Right ventricle myocardium superior (tissue), 1 donor: ENCODE measurements at regions not wholly inside any gene's neighbourhood (a gene's known extent, or its start where the extent isn't known, plus 50 kb on each side); places are given as distances from the start of the nearest gene placed in this dataset.
"Not testable (repeated sequence)": the region's sequence is repeated elsewhere in the genome, so short reads cannot be mapped to it uniquely, and the experiment has no call there.

ENCODE experiments used
- ATAC-seq: fragments of 200-7000 bp; cut with Tn5 transposase; one replicate; pipeline ENCODE4 v1.9.1; 2020; ENCODE audit warnings: mild to moderate bottlenecking; ENCODE audit not compliant: poor library complexity
- DNase-seq: peaks from one replicate; pipeline ENCODE4 v3.0.0-alpha.2; 2020
- intact Hi-C: fragments of 100-400 bp; cut with DNase I; formaldehyde crosslinking; loops from one replicate; pipeline ENCODE4 v1.11.2; 2022
- donor health status: DM: no; HTN: yes; CAD: no; lungs with severe emphysema.

DNA sequence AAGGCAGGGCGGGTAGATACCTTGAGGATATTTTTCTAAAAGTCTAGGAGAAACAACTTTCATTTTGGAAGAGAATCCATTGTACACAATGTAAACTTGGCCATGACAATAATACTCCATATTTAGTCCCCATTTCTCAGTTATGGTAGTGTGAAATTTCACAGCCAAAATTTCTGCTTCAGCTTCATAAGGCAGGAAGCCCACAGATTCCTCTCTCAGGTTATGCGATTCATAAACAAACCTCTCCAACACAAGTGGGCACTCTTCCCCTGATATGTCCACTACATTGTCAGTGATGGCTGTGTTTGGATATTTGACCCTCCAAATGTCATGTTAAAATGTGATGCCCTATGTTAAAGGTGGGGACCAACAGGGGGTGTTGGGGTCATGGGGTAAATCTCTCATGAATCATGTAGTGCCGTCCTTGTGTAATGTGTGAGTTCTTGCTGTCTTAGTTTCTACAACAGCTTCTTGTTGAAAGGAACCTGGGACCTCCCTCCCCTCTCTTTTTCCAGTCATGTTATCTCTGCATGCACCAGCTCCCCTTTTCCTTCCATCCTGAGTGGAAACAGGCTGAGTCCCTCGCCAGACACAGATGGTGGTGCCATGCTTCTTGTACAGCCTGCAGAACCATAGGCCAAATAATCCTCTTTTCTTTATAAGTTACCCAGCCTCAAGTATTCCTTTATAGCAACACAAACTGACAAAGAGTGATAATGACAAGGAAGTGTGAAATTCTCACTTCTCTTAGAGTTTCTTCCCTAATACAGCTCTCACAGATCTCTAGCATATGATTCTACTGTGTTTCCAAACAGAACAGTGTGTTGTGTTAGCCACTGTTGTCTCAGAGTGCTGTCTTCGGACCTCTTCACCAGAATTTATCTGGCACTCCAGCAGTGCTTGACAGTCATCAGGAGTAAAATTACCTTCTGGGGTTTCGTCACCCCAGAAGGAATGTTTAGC, 598.4 kb upstream of the GNPDA2 start:
- intact Hi-C loops, result no loop called here
- ATAC-seq (peak; percentile 94), DNase-seq (no peak)

DNA sequence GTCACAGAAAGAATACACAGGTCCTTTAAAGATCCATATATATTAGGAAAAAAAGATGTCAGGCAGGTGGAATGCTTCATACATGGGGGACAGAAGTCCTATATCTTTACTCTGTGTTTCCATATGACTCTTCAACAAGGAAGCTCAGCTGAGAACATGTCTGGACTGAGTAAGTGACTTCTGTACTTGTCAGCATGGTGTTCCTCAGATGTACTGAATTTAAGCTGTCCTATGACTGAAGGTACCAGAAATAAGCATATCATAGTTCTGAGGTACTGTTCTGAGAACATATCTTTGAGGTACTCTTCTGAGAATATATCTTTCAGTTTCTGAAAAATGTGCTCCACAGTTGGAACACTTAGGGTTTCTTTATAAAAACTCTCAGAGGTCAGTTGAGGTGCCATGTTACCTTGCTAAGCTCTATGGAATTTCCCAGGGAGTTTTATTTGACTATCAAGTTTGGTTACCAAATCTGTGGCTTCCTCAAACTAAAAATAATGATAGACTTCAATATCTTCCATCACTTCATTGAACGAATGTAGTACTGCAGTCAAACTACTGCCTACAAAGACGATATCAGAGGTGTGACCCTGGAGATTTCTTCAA, 597.2 kb upstream of the GNPDA2 start:
- DNase-seq (no peak), ATAC-seq (no peak)
- intact Hi-C loops, result no loop called here

DNA sequence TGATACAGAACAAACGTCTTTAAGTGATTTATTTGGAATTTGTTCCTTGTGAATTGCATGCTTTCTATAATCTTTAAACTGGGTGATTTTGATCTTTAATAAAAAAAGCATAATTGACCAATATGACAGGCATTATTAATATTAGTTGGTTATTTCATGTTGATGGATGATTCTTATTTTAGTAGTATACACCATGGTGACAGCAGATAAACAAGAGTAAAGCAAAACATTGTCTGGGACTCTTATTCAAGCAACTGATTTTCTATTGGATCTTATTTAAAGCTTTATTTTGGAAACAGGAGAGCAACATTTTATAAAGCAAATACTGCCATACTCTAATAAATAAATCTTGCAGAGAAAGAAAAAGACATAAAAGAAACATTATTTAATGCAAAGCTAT, 591.4 kb upstream of the GNPDA2 start:
- intact Hi-C loops, result no loop called here
- DNase-seq (no peak), ATAC-seq (peak; percentile 66)

DNA sequence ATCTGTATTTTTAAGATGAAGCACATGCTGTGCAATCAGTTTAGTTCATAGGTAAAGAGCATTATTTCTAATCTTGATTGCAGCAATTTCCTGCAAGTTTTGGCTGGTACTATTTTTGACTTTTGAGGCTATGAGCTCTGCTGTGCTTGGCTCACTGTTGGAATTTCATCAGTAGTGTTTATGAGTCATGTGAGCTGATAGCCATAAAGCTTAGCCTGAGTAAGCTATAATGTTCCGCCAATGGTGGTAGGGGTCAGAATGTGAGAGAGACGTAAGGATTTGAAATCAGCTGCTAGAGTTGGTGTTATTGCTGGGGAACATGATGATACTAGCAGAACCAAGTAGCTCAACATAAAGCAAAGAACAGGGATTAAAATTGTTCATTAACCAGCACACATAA, 590.9 kb upstream of the GNPDA2 start:
- intact Hi-C loops, result no loop called here
- ATAC-seq (peak; percentile 88), DNase-seq (no peak)

DNA sequence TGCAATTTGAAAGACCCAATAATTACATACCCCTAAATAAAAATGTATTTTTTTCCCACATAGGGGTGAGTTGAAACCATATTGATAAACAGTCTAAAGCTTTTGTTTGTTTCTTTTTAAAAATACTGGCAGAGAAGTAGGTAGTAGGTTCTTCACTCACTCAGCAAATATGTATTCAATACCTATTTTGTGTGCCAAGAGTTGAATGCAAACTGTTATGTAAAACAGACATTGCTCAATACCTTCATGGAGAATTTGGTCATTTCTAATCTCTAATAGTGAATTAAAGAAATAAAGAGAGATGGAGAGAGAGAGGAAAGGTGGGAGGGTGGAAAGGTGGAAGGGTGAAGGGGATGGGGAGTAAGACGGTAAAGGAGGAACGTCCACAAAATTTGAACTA, 589.9 kb upstream of the GNPDA2 start:
- no peak for ATAC-seq
- intact Hi-C loops, result no loop called here
- DNase-seq, result no peak

DNA sequence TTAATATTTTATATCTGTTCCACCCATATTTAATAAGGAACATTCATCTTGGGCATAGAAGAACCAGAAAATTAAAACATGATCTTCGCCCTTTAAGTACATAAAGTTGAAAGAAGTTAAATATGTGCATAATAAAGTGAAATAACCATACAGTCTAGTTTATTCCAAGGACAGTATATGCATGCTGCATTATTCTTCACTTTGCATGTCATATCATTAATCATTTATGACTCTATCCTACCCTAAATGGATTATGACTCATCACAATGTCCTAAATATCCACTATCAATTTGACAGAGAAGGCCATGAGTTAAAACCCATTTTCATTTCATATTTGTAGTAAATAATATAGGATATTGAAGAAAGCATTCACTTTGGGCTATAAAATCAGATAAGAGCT, 576.5 kb upstream of the GNPDA2 start:
- DNase-seq, result no peak
- intact Hi-C loops, result no loop called here
- no peak for ATAC-seq

DNA sequence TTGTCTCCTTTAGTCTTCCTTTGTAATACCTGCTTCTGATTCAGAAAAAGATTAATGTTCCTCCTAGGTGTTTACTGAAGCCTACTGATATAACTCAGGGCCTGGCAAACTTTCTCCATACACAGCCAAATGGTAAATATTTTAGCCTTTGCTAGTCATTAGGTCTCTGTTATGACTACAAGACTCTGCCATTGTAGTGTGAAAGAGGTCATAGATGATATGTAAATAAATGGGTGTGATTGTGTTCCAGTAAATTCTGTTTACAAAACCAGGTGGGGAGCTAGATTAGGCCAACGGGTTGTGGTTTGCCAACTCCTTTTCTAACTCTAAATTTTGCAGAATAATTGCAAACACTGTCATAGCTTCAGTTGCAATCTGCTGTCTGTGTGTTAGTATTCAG, 568.1 kb upstream of the GNPDA2 start:
- ATAC-seq, result no peak
- no peak for DNase-seq
- intact Hi-C loops, result no loop called here

DNA sequence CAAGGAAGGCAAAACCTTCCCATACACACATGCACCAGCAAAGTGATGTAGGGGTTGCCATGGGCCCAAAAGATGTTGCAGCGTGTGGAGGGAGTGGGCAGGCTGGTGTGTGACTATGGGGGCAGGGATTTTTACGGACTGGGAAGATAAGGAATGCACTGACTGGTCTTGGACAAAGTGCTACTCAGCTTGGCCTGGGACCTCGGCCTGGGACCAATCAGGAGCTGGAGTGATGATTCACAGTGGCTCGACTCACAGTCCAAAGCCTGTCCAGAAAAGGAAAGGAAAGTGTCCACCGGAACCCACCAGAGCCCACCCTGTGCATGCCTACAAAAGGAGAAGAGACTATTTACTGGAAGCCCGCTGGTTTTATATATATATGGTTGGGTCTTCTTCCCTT, 567.0 kb upstream of the GNPDA2 start:
- intact Hi-C loops, result no loop called here
- no peak for DNase-seq
- no peak for ATAC-seq

DNA sequence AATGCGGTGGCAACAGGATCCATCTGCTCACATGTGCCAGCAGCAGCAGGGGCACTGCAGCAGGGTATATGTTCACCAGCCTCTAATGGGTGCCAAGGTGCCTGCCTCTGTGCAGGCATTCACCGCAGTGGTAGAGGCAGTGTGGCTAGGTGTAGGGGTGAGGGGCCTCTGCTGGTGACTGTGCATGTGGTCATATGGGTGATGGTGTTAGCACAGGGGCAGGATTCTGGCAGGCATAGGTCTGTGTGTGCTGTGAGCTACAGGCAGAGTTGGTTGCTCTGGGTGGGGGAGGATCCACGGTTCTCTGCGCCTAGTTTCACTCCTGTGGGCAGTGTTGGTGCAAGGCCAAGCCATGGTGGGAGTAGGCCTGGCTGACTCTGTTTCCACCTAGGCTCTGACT, 566.5 kb upstream of the GNPDA2 start:
- intact Hi-C loops, result no loop called here
- DNase-seq (no peak), ATAC-seq (no peak)

DNA sequence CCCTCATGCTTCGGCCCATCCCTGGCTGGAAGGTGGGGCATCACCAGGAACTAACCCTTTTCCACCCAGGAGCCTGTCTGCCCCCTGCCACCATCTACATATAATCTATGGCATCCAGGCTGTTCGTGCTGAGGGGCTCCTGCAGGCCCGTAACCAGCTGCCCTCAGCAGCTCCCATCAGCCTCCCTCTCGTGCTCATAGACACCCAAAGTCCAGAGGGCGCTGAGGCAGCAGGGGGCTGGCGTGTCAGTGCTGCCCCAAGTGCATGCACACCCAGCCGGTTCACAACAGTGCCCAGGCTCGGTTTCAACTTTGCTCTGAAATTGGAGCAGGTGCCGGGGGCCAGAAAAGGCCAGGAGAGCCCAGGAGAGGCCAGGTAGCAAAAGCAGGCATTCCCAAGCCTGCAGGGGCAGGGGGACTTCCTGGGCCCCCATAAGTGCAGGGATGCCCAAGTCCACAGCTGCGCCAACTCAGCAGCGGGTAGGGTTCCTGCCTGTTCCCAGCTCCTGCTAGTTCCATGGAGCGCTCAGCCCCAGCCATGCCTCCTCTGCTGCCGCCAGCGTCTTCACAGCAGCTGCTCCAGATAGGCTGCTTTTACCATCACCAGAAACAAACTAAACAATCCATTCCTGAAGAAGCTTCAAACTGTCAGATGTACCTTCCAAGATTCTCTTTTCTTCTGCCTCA, 558.2 kb upstream of the GNPDA2 start:
- intact Hi-C loops, result no loop called here
- DNase-seq, result peak; percentile 28
- no peak for ATAC-seq

DNA sequence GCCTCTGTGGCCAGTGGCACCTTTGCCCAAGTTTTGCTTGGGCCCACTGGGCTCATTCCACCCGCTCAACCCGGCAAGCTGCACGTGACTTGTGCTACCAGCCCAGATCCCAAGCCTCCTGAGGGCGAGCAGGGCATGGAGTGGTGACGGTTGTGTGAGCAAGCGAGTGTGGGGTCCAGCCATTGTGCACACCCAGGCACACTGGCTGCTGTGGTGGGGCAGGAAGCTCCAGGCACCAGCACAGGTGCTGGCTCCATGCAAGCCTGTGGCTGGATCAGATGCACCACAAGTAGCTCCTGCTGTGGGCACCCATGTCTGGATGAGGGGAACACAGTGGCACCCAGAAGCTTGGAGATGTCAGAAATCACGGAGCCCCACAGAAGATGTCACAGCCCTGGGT, 557.0 kb upstream of the GNPDA2 start:
- DNase-seq (peak; percentile 13), ATAC-seq (no peak)
- intact Hi-C loops, result no loop called here

DNA sequence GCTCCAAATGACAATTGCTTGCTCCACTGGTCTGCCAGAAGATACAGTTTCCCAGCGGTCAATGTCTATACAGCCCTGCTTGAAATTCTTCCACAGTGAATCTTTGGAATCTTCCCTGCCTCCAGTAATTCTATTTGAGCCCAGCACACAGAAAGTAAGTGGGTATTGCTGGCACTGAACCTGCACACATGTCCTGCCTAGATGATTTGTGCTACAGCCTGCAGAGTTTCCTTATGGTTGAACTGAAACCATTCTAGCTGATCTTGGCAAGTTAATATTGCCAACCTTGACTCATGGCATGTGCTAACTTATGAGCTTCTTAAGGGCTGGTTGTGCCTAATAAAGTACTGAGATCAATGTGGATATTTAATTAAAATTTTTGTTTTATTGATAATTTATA, 553.8 kb upstream of the GNPDA2 start:
- intact Hi-C loops, result no loop called here

DNA sequence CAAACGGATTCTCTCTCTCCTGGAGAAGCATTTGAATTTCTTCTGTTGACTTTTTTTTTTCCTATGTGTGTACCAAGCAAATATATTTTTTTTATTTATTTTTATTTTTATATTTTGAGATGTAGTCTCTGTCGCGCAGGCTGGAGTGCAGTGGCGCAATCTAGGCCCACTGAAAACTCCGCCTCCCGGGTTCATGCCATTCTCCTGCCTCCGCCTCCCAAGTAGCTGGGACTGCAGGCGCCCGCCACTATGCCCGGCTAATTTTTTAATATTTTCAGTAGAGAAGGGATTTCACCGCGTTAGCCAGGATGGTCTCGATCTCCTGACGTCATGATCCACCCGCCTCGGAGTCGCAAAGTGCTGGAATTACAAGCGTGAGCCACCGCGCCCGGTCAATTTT, 549.5 kb upstream of the GNPDA2 start:
- peak; percentile 21 for DNase-seq
- no peak for ATAC-seq
- intact Hi-C loops, result no loop called here

More for the DNA sequence above, 553.8 kb upstream of the GNPDA2 start:
- DNase-seq, result no peak
- no peak for ATAC-seq

DNA sequence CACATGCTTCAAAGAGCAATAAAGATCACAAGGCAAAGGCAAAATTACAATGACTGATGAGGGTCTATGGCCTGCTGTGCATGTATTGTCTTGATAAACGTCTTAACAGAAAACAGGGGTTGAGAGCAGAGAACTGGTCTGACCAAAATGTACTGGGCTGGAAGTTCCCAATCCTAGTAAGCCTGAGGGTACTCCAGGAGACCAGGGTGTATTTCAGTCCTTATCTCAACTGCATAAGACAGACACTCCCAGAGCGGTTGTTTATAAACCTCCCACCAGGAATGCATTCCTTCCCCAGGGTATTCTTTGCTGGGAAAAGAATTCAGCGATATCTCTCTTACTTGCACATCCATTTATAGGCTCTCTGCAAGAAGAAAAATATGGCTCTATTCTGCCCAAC, 521.8 kb upstream of the GNPDA2 start:
- DNase-seq, intact Hi-C loops, ATAC-seq: not testable (repeated sequence)

DNA sequence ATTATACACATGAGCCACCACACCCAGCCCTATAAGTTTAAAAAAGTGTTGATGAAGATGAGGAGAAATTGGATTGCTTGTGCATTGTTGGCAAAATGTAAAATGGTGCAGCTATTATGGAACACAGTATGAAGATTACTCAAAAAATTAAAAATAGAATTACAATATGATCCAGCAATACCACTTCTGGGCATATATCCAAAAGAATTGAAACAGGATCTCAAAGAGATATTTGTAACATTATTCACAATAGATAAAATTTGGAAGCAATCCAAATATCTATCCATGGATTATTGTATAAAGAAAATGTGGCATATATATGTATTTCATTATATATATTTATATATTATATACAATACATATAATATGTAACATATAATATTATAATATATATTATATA, 515.6 kb upstream of the GNPDA2 start:
- intact Hi-C loops, result no loop called here
- ATAC-seq, result no peak

DNA sequence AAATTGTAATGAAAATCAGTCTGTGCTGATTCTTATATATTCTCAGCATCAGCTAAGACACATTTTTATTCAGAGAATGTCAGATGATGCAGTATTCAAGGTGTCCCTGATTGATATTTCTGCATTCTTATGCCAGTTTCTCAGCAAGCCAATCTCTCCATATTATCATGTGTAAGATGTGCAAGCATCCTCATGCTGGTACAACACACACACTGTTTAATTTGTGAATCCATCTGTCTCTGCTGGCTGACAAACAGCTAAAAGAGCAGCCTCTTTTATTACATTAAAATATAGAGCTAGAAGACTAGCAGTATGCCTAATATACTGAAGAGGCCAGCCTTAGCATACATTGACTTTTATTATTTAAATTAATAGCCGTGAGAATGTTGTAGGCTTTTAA, 502.9 kb upstream of the GNPDA2 start:
- DNase-seq, result no peak
- intact Hi-C loops, result no loop called here
- ATAC-seq, result no peak

More for the DNA sequence above, 515.6 kb upstream of the GNPDA2 start:
- no peak for DNase-seq

DNA sequence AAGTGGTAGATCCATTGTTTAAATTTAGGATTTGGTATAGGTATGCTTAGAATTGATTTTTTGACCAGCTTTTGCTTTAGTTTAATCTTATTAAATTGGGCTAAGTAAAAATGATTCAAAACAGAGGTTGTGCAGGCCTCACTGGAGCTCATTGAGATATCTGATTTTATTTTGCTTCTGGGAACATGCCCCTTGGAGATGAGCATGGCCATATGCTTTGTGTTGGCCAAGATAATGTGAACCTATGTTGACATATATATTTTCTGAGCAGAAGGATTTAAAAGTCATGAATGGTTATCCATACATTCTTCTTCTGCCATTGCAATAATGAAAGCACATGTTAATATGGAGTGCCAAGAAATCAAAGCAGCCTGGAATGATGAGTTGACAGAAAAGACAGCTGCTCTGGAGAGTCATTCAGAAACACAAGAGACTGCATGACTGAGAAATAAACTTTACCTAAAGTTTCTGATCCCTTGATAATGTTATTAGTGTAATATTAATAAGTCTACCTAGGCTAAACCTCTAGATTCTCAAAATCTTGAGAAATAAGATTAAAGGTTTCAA, 489.7 kb upstream of the GNPDA2 start:
- intact Hi-C loops, result no loop called here
- DNase-seq, result no peak
- ATAC-seq, result no peak

DNA sequence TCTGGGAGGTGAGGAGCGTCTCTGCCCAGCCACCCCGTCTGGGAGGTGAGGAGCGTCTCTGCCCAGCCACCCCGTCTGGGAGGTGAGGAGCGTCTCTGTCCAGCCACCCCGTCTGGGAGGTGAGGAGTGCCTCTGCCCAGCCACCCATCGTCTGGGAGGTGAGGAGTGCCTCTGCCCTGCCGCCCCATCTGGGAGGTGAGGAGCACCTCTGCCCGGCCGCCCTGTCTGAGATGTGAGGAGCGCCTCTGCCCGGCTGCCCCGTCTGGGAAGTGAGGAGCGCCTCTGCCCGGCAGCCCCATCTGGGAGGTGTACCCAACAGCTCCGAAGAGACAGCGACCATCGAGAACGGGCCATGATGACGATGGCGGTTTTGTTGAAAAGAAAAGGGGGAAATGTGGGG, 482.1 kb upstream of the GNPDA2 start:
- ATAC-seq, intact Hi-C loops: not testable (repeated sequence)
- peak; percentile 22 for DNase-seq

DNA sequence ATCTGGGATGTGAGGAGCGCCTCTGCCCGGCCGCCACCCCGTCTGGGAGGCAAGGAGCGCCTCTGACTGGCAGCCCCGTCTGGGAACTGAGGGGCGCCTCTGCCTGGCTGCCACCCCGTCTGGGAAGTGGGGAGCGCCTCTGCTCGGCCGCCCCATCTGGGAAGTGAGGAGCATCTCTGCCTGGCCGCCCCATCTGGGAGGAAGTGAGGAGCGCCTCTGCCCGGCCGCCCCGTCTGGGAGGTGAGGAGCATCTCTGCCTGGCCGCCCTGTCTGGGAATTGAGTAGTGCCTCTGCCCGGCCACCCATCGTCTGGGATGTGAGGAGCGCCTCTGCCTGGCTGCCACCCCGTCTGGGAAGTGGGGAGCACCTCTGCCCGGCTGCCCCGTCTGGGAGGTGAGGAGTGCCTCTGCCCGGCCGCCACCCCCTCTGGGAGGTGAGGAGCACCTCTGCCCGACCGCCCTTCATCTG, 481.5 kb upstream of the GNPDA2 start:
- intact Hi-C loops, result not testable (repeated sequence)
- peak; percentile 29 for DNase-seq

More for the DNA sequence above, 481.5 kb upstream of the GNPDA2 start:
- ATAC-seq, result not testable (repeated sequence)
